ENCODE measurements at regions not wholly inside any gene's neighbourhood (a gene's known extent, or its start where the extent isn't known, plus 50 kb on each side); places are given as distances from the start of the nearest gene placed in this dataset.

GRCh38 chr13:83765796-83766195 is 116.5 kb downstream of the SLITRK1 start:
- TF ChIP-seq CTCF (IDR thresholded peaks at IDR 0.05; ENCODE audit: poor library complexity) (no peak), EZH2 (IDR thresholded peaks at IDR 0.05; ENCODE audit: borderline replicate concordance) (no peak)

All from hepatocyte (in vitro differentiated cells).